ENCODE measurements at regions not wholly inside any gene's neighbourhood (a gene's known extent, or its start where the extent isn't known, plus 50 kb on each side); places are given as distances from the start of the nearest gene placed in this dataset.

DNA sequence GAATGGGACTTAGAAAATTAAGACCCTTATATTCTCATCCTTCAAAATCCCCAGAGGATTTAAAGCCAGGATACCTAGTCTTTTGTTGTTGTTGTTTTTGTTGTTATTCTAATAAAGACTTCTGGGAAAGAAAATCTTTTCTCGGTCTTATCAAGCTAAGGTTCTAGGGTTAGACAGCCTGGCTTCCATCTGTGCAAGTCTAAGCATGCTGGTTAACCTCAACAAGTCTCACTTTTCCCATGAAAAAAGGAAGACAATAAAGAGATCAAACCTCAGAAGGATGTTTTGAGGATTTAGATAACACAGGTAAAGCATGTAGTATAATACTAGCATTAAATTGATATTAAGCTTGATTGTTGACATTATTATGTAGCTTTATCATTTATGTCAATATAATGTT is 486.4 kb upstream of the SOX9 start:
- Histone ChIP-seq H3K9ac (replicated peaks in 1 of 4; ENCODE audit: extremely low read depth in 1 of 4, low read depth in 3 of 4, low read length in 3 of 4) (no peak overlapping the region), H2BK5ac (ENCODE audit: low read depth, low read length) (no peak overlapping the region), H2BK12ac (ENCODE audit: low read depth, low read length) (no peak overlapping the region), H4K20me1 (replicated peaks in 1 of 2; ENCODE audit: control insufficient read depth in 1 of 2, insufficient read depth in 2 of 2, low read length in 2 of 2) (no peaks in the 10 kb centered on the region), H2AFZ (ENCODE audit: low read length) (no peak overlapping the region), H3K18ac (ENCODE audit: extremely low read depth, low read length) (no peak overlapping the region), H3K36me3 (ENCODE audit: control insufficient read depth in 2 of 4, insufficient read depth in 4 of 4, low read length in 3 of 4) (no peaks in the 10 kb centered on the region), H3K23ac (ENCODE audit: insufficient read length) (no peak overlapping the region), H2AK5ac (ENCODE audit: low read depth, low read length) (no peak overlapping the region), H4K5ac (ENCODE audit: insufficient read length, low read depth, low read length) (no peak overlapping the region), H2BK120ac (replicated peaks; ENCODE audit: low read depth, low read length) (no peak overlapping the region), H3K4me3 (ENCODE audit: extremely low read depth in 1 of 4, insufficient read depth in 2 of 4, low read depth in 3 of 4, low read length in 4 of 4) (no peak overlapping the region), H3K9me3 (ENCODE audit: insufficient read depth in 2 of 2, low read depth in 1 of 2, low read length in 1 of 2) (peaks cover 0 to 3% of the 10 kb centered on the region in 2 experiments; a peak in 1 of 4 replicates), H3K4ac (replicated peaks; ENCODE audit: insufficient read length, low read depth, low read length) (no peak overlapping the region), H4K91ac (replicated peaks; ENCODE audit: insufficient read length, low read length) (no peak overlapping the region), H3K79me1 (ENCODE audit: low read depth, low read length) (no peaks in the 10 kb centered on the region), H3K27ac (ENCODE audit: low read depth, low read length) (no peak overlapping the region), H3K27me3 (replicated peaks in 1 of 4; ENCODE audit: control insufficient read depth in 3 of 4, extremely low read depth in 1 of 4, insufficient read depth in 3 of 4, low read length in 3 of 4) (no peaks in the 10 kb centered on the region), H4K8ac (ENCODE audit: extremely low read depth, insufficient read depth, low read length) (no peak overlapping the region), H3K56ac (replicated peaks; ENCODE audit: insufficient read length, low read depth, low read length) (no peak overlapping the region), H2BK20ac (ENCODE audit: low read length) (no peak overlapping the region), H3K79me2 (ENCODE audit: control insufficient read depth in 1 of 2, insufficient read depth in 2 of 2, low read length in 2 of 2) (no peaks in the 10 kb centered on the region), H2BK15ac (ENCODE audit: low read length) (no peak overlapping the region), H3K4me1 (replicated peaks in 1 of 4; ENCODE audit: control insufficient read depth in 3 of 4, insufficient read depth in 4 of 4, low read length in 3 of 4) (no peaks in the 10 kb centered on the region), H3K14ac (ENCODE audit: insufficient read length) (no peak overlapping the region), H3K23me2 (ENCODE audit: low read depth, low read length) (no peaks in the 10 kb centered on the region), H3K4me2 (ENCODE audit: insufficient read depth in 1 of 2, low read depth in 2 of 2, low read length in 2 of 2) (no peak overlapping the region)
- FAIRE-seq (no peak), DNase-seq (ENCODE audit: low read depth in 1 of 2, low spot score in 2 of 2) (no peak)
- TF ChIP-seq, protein P1, sequence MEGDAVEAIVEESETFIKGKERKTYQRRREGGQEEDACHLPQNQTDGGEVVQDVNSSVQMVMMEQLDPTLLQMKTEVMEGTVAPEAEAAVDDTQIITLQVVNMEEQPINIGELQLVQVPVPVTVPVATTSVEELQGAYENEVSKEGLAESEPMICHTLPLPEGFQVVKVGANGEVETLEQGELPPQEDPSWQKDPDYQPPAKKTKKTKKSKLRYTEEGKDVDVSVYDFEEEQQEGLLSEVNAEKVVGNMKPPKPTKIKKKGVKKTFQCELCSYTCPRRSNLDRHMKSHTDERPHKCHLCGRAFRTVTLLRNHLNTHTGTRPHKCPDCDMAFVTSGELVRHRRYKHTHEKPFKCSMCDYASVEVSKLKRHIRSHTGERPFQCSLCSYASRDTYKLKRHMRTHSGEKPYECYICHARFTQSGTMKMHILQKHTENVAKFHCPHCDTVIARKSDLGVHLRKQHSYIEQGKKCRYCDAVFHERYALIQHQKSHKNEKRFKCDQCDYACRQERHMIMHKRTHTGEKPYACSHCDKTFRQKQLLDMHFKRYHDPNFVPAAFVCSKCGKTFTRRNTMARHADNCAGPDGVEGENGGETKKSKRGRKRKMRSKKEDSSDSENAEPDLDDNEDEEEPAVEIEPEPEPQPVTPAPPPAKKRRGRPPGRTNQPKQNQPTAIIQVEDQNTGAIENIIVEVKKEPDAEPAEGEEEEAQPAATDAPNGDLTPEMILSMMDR (IDR thresholded peaks at IDR 0.05; ENCODE audit: control extremely low read depth in 1 of 3, insufficient read depth in 1 of 3, low read depth in 1 of 3, low read length in 3 of 3): no peak
- TF ChIP-seq RBBP5 (IDR thresholded peaks at IDR 0.05; ENCODE audit: borderline replicate concordance, low read depth, low read length) (no peak), RXRA (IDR thresholded peaks at IDR 0.05; ENCODE audit: insufficient read depth, low read depth, low read length) (no peak)
- 100% methylated on average over 1 of the region's 1 CpG; no CpG with 5 or more reads in 1 of the 2 experiments for WGBS, 2 experiments (ENCODE audit: extremely low coverage in 1 of 2, insufficient coverage in 1 of 2, insufficient read length in 1 of 2, insufficient replicate concordance in 2 of 2, low coverage in 1 of 2, low lambda C conversion rate in 2 of 2, missing lambda C conversion rate in 1 of 2)
- CTCF ChIA-PET (ENCODE audit: partially characterized antibody): interaction anchor here (0.6 kb wide), 1 partner anchor 231 kb away, joined by 4 read pairs; no protein-coding TSS in a partner anchor
- POLR2A ChIA-PET (ENCODE audit: partially characterized antibody): no interaction called here
